BJ (cell line): ENCODE measurements at regions not wholly inside any gene's neighbourhood (a gene's known extent, or its start where the extent isn't known, plus 50 kb on each side); places are given as distances from the start of the nearest gene placed in this dataset.

Experiments used
- CTCF ChIA-PET: fragments of 350-600 bp; formaldehyde crosslinking; extraction: SDS; loops from one replicate; lab custom pipeline; 2021; ENCODE audit warnings: antibody characterized with exemption, inconsistent platforms; lab: Yijun Ruan, JAX
- POLR2A ChIA-PET: fragments of 300-600 bp; sonication (Branson Sonifier 250); formaldehyde crosslinking; extraction: SDS; loops from one replicate; lab custom pipeline; 2021; ENCODE audit warnings: antibody characterized with exemption; lab: Charles Lee
- DNase-seq: peaks from one replicate; pipeline ENCODE4 v3.0.0-alpha.2; 2011; ENCODE audit warnings: low read depth
- H3K27me3 ChIP-seq: 2 replicates; pipeline ENCODE4 v1.6.0; 2011; ENCODE audit warnings: low read length; ENCODE audit not compliant: control insufficient read depth, insufficient read depth
- H3K36me3 ChIP-seq: 2 replicates; pipeline ENCODE4 v1.5.1; 2011; ENCODE audit warnings: low read length; ENCODE audit not compliant: control insufficient read depth, insufficient read depth
- H3K4me3 ChIP-seq: 2 replicates; pipeline ENCODE4 v1.5.1; 2011; ENCODE audit warnings: low read depth, mild to moderate bottlenecking, control low read depth, low read length
- CTCF ChIP-seq: IDR thresholded peaks from 2 replicates; pipeline ENCODE4 v1.5.1; 2011; ENCODE audit warnings: low read depth, mild to moderate bottlenecking, control low read depth, inconsistent platforms, low read length, moderate library complexity; ENCODE audit not compliant: insufficient read depth

DNA sequence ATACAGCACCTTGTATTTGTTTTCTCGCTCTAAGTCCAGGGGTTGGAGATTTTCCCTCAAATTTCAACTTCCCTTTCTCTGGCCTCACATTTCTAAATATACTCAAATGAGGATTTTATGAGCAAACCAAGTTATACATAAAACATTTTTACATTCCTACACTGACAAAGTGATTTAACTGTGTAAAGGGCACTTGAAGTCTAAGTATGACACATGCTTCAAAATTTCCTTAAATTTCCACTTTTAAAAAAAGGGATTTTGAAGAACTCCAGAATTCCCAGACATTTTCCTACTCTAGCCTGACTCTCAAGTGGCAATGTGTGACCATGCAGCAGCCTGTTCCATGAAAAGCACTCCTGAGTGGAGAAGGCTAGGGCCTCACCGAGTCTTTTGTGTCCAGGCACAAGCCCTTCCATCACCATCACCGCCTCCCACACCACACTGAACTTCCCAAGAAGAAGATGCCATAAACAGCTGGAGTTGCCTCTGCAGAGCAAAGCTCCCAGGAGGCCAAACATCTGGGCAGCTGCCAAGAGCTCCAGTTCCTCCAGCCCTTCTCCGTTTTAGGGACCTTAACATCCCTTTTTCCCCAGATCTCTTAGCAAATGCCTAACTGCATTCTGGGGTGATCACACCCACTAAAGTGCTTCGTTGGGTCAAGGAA is 68.9 kb downstream of the NCR2 start:
- Histone ChIP-seq H3K27me3 (peaks cover 3% of the 10 kb centered on the region), H3K4me3 (no peak overlapping the region), H3K36me3 (no peaks in the 10 kb centered on the region)
- DNase-seq, result no peak
- POLR2A ChIA-PET, result no interaction called here
- CTCF ChIA-PET, result interaction anchor here (0.9 to 1.0 kb wide), 3 partner anchors 13 to 279 kb away, joined by 3 read pairs; no protein-coding TSS in a partner anchor
- TF ChIP-seq CTCF, result no peak

DNA sequence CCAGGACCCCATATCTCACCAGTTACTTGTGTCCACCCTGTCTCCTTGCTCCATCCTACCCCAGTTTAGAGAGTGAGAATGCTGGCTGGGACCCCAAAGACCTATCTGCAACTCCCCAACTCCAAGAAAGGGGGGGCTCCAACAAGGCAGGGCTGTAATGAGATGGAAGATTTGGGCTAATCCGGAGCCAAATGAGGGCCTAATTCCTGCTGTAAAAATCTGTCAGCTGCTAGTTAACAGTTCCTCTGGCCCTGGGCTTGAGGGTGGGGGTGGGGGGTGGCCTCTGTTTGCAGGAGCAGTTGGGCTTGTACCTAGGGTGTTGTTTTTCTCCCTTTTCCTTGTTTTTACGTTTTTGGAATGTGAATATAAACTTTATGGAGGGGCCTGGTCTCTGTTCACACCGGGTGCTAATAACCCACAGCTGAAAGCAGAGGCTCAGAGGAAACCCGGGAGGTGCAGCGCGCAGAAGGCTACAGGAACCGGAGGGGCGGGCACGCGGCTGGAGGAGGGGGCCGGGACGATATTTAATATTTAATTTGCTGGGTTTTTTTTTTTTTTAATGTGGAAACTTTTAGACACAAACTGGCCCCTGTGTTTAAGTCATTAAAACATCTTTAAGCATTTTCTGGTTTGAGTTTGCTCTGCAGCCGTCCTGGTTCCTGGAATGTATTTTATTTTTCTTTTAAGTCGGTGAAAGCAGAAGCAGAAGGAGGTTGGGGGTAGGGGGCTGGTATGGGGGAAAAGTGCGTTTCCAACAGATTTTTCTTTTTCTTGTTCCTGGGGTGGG is 70.7 kb downstream of the NCR2 start:
- POLR2A ChIA-PET, result no interaction called here
- H3K27me3 ChIP-seq, result peaks cover 9% of the 10 kb centered on the region
- TF ChIP-seq CTCF, result no peak

GRCh38 chr6:41406728-41407489 is 71.5 kb downstream of the NCR2 start:
- peaks cover 12% of the 10 kb centered on the region for H3K27me3 ChIP-seq
- H3K36me3 ChIP-seq, result no peaks in the 10 kb centered on the region
- TF ChIP-seq CTCF, result no peak
- H3K4me3 ChIP-seq, result no peak overlapping the region
- no peak for DNase-seq
- CTCF ChIA-PET, result interaction anchor here (0.6 kb wide), 1 partner anchor 440 kb away, joined by 3 read pairs; no protein-coding TSS in a partner anchor
- POLR2A ChIA-PET, result no interaction called here

More for the DNA sequence above, 70.7 kb downstream of the NCR2 start:
- CTCF ChIA-PET, result interaction anchor here (1.4 kb wide), 1 partner anchor 15 kb away, joined by 4 read pairs; no protein-coding TSS in a partner anchor
- Histone ChIP-seq H3K4me3 (no peak overlapping the region), H3K36me3 (no peaks in the 10 kb centered on the region)
- DNase-seq, result no peak

- no peak for TF ChIP-seq CTCF
- no peak for DNase-seq
- ChIA-PET POLR2A (no interaction called here), CTCF (interaction anchor here (1.5 kb wide), 1 partner anchor 16 kb away, joined by 6 read pairs; no protein-coding TSS in a partner anchor)
- peaks cover 20% of the 10 kb centered on the region for H3K27me3 ChIP-seq
- no peaks in the 10 kb centered on the region for H3K36me3 ChIP-seq
- no peak overlapping the region for H3K4me3 ChIP-seq
Measured at GRCh38 chr6:41408576-41408975, 73.2 kb downstream of the NCR2 start.

- Histone ChIP-seq H3K4me3 (no peak overlapping the region), H3K27me3 (peaks cover 20% of the 10 kb centered on the region), H3K36me3 (no peaks in the 10 kb centered on the region)
- ChIA-PET CTCF (interaction anchor here (1.5 kb wide), 1 partner anchor 15 kb away, joined by 6 read pairs; no protein-coding TSS in a partner anchor), POLR2A (no interaction called here)
- DNase-seq, result no peak
- TF ChIP-seq CTCF, result no peak
Measured at GRCh38 chr6:41408982-41409381, 73.6 kb downstream of the NCR2 start.
